GM18520 (cell line): ENCODE measurements at regions not wholly inside any gene's neighbourhood (a gene's known extent, or its start where the extent isn't known, plus 50 kb on each side); places are given as distances from the start of the nearest gene placed in this dataset.

Source experiments
- ATAC-seq: cut with Tn5 transposase; IDR thresholded peaks from one replicate; pipeline ENCODE4 v1.9.1; 2021; ENCODE audit not compliant: unreplicated experiment

DNA sequence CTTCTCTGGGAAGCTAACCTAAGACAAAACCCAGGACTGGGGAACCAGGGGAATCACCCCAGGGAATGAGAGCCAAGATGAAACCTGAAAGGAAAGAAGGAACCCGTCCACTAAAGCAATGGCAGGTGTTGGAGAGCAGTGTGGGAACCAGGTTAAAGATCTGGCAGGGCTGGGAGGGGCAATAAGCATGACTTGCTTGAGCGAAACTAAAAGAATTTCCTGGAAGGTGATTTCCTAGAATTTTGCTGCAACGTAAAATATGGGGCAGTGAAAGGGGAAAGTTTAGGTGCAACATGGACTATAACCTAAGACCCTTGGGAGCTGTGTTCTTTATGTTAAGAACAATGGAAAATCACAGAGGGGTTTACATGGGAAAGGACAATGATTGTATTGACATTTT lies 126.2 kb upstream of the SSTR4 start:
- ATAC-seq = no peak

GRCh38 chr20:22909436-22909835 lies 125.7 kb upstream of the SSTR4 start:
- no peak for ATAC-seq

GRCh38 chr20:22910287-22910852 lies 124.7 kb upstream of the SSTR4 start:
- ATAC-seq = no peak

GRCh38 chr20:22914291-22914690 lies 120.8 kb upstream of the SSTR4 start:
- no peak for ATAC-seq

GRCh38 chr20:22915512-22915911 lies 119.6 kb upstream of the SSTR4 start:
- no peak for ATAC-seq

DNA sequence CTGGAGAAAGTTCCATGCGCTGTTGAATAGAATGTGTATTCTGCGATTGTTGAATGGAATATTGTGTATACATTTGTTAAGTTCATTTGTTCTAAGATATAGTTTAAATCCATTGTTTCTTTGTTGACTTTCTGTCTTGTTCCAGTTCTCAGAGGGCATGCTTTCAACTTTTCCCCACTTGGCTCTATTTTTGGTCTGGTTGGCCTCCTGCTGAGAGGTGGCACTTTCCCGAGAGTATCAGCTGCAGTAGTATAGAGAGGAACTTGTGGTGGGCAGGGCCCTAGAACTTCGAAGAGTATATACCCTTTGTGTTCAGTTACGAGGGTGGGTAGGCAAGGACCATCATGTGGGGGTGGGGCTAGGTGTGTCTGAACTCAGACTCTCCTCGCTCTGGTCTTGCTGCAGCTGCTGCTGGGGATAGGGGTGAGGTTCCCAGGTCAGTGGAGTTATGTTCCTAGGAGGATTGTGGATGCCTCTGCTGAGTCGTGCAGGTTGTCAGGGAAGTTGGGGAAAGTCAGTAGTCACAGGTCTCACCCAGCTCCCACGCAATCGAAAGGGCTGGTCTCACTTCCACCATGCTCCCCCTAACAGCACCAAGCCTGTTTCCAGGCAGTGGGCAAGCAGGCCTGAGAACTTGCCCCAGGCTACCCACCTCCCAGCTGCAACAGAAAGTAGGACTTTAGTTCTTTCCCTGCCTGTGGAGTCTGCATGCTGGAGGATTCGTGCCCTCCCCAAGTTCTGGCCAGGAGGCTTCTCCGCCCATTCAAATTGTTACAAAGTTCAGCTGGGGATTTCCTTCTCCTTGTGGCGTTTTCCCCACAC lies 118.9 kb upstream of the SSTR4 start:
- ATAC-seq = no peak

DNA sequence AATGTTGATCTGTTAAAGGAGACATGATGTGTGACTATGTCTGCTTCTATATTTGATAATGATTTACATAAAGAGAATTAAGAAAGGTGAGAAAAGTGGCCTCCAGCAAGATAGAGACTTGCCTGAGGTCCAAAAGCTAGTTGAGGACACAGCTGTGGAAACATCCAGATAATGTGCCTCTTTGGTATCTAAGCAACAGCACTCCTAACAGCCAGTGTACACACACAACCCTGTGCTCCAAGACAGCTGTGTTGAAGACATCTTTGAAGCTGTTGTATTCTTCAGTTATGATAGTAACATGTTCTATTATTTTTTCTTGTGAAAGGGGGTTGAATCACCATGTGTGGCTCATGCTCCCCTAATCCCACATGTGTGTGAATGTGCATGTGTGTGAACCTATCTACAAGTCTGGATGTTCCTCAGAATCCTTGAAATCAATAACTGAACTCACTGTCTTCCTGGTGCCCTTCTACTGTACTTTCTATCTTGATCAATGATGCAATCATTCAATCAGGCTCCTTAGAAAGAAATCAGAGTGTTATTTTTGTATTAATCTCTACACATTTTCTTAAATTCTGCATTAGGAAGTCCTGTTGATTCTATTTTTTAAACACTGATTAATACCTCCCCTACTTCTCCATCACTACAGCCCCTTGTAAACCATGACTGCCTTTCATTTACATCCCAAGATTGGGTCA lies 116.7 kb upstream of the SSTR4 start:
- no peak for ATAC-seq

DNA sequence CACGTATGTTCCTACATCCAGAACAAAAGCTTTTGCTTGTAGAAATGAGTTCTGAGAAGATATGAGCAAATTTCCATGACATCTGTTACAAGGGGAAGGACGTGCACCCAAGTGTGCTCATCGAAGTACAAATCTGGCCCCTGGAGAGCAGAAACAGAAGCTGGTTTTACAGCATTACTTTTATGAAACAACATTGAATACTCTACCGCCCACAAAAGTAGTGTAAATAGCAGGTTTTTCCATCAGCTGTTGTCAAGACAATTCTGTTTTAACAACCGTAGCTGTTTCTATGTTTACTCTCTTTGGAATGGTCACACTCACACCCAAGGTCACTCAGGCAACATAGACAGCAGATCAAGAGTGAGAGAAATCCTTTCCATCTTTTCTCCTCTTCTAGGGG lies 114.2 kb upstream of the SSTR4 start:
- ATAC-seq = no peak

DNA sequence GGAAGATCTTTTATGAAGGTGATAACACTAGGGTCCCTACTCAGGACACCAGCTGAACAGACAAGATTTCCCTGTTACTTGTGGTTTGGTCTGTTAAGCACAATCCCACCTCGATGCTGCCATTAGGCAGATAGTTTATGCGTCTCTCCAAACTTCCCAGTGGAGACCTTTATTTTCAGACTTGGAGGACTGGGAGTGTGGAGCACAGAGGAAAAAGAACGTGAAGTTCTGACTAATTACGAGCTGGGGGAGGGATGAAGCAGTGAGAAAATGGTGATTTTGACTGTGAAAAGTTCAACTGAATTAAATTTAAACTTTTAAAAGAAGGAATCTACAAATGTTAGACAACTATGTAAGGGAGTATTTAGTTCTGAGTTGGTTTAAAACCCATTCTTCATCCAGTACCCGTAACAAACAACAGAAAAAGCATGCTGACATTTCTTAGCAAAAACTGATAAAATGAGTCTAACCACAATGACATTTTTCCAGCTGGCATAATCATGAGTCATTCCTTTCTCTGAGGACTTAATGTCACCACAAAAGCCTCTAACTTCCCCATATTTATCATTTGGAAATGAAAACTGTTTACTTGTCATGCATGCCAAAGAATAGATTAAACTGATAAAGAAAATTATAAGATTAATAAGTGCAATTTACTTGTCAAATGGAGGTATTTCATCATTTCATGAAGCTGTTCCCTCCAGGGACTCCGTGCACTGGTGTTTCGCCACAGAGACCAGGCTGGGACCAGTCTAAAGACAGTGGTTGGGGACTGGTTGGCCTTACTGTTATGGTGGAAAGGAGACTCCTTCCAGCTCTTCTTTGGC lies 113.3 kb upstream of the SSTR4 start:
- ATAC-seq = no peak

DNA sequence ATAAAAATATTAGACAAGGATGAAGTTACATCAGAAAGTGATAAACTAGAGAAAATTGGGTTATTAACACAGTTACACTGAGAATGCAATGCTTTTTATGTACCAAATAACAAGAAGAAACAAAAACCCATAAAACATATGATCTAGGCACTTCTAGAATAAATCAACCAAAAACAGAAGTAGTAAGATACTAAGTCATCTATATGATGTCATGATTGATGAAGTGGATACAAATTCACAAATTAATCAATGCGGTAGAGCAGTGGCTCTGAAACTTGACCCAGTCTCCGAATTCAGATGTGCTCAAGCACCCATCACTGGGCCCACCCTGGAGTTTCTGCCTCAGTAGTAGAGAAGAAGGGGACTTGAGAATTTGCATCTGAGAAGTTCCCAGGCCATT lies 112.1 kb upstream of the SSTR4 start:
- no peak for ATAC-seq

DNA sequence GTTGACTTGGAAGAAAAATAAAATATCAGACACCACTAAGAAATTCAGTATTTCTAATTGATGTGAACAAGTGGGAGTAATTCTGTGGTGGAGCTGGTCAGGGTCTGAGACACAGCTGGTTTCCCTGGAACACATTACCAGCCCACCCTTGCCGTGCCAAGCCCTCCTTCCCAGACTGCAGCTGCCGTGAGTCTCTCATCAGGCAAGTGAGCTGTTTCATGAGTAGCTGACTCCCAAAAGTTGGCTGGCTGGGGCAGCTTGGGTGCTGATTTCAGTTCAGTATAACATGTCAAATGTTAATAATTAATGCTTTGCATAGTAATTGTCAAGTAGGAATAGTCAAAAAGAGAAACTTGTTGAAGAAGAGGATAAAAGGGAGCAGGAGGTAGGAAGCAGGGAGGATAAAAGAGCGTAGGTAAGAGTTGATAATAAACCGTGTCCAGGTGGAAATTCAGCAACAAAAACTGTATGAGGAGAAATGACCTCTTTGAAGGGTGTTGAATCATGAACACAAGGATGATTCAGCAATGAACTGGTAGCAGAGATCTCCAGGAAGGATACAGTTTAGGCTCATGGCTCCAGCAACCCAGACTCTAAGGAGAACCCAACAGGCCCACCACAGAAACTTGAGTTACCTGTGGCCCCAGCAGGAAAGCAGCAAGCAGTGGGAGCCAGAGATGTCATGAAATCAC lies 110.9 kb upstream of the SSTR4 start:
- ATAC-seq = no peak

GRCh38 chr20:22924949-22925612 lies 110.0 kb upstream of the SSTR4 start:
- no peak for ATAC-seq

GRCh38 chr20:22925613-22925983 lies 109.5 kb upstream of the SSTR4 start:
- no peak for ATAC-seq

DNA sequence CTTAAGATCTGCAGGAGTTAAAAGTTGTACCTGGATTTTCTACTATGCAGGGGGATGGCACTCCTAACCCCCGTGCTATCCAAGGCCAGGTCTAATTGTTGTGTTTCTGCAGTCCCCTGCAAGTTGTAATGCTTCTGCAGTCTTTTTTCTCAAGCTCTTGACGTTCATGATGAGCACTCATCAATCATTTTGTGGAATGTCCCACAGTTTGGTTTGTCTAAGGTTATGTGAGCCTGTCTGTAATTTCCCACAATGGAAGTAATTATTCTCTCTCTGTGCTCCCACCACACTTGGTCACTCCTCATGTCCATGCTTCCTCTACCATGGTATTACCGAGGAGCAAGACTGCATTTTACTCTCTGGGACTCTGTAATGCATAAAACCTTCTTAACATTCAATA lies 107.6 kb upstream of the SSTR4 start:
- no peak for ATAC-seq

- ATAC-seq = no peak
Observed at GRCh38 chr20:22928679-22929078, 106.4 kb upstream of the SSTR4 start.

GRCh38 chr20:22929661-22930060 lies 105.5 kb upstream of the SSTR4 start:
- no peak for ATAC-seq

- ATAC-seq = no peak
Observed at GRCh38 chr20:22931653-22932608, 103.2 kb upstream of the SSTR4 start.

DNA sequence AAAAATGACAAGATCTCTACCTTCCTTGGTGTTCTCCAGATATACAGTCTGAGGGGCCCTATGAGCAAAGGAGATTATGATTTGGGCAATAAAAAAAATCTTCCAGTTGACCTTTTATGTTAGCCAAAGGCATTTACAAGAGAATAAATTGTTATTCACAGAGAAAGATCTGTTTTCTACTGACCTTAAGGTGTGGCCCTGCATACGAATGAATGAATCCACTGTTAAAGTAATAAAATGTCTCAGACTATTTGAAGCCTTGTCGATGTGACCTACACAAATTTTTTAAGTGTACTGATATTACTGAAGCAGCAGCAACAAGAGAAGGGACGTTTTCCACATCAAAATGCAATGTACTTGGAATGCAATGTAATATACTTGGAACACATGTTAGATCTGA lies 95.9 kb upstream of the SSTR4 start:
- no peak for ATAC-seq

- no peak for ATAC-seq
Observed at GRCh38 chr20:22940350-22940749, 94.8 kb upstream of the SSTR4 start.
